ENCODE measurements at regions not wholly inside any gene's neighbourhood (a gene's known extent, or its start where the extent isn't known, plus 50 kb on each side); places are given as distances from the start of the nearest gene placed in this dataset.

DNA sequence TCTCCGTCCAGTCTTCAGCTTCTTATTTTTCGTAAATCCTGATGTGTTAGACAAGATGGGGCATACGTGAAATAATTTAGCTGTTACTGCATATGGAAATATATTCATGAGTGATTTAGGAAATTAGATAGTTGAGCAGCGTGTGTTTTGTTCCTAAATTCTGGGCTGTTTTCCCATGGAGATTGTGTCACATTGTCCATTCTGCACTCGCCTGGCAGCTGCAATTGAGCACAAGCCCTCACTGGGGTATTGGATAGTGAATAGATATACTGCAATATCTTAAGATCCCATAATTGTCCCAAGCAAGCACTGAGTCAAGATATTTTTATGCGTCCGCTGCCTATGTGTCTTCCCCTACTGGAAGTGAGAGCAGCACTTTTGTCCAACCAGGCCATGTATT is 1027.1 kb upstream of the WWC1 start:
- H3K36me3 ChIP-seq (ENCODE audit: control insufficient read depth in 1 of 2, insufficient read depth in 2 of 2, low read depth in 1 of 2, low read length in 2 of 2), result no peaks in the 10 kb centered on the region
- no peak overlapping the region for H2AFZ ChIP-seq (ENCODE audit: low read depth, low read length)
- DNase-seq, result no peak
- no peak overlapping the region for H3K14ac ChIP-seq (ENCODE audit: low read length in 2 of 2)
- no peak overlapping the region for H4K8ac ChIP-seq (ENCODE audit: low read length)
- H2BK12ac ChIP-seq (ENCODE audit: low read length in 2 of 2), result no peak overlapping the region
- no peak overlapping the region for H3K4ac ChIP-seq (ENCODE audit: low read depth in 1 of 2, low read length in 2 of 2)
- no peaks in the 10 kb centered on the region for H3K9me3 ChIP-seq (ENCODE audit: control insufficient read depth, low read length)
- H2BK15ac ChIP-seq (ENCODE audit: low read depth, poor library complexity, severe bottlenecking), result no peak overlapping the region
- no peak overlapping the region for H4K91ac ChIP-seq (ENCODE audit: low read length)
- H3K4me2 ChIP-seq (ENCODE audit: low read length, poor library complexity, severe bottlenecking), result no peak overlapping the region
- no peaks in the 10 kb centered on the region for H3K79me1 ChIP-seq (replicated peaks; ENCODE audit: low read length, poor library complexity, severe bottlenecking)
- no peak overlapping the region for H3K9ac ChIP-seq (ENCODE audit: low read length)
- no peak overlapping the region for H2BK120ac ChIP-seq (ENCODE audit: low read depth, low read length)
- no peak overlapping the region for H3K4me3 ChIP-seq (ENCODE audit: insufficient read depth in 1 of 2, low read depth in 1 of 2, low read length in 2 of 2)
- H2BK5ac ChIP-seq (ENCODE audit: low read depth, low read length, poor library complexity, severe bottlenecking), result no peak overlapping the region
- no peak overlapping the region for H3K18ac ChIP-seq (ENCODE audit: low read depth in 1 of 2, low read length in 2 of 2)
- 95% methylated on average over 6 of the region's 7 CpGs for WGBS
- H3K23ac ChIP-seq (ENCODE audit: low read length in 2 of 2), result no peak overlapping the region
- no peaks in the 10 kb centered on the region for H3K27me3 ChIP-seq (ENCODE audit: control insufficient read depth in 1 of 2, insufficient read depth in 1 of 2, low read length in 2 of 2)
- H2AK5ac ChIP-seq (ENCODE audit: low read length, severe bottlenecking), result no peak overlapping the region
- H3K4me1 ChIP-seq (ENCODE audit: control insufficient read depth, insufficient read depth, low read depth, low read length), result no peaks in the 10 kb centered on the region
- H3K27ac ChIP-seq (ENCODE audit: low read length, poor library complexity, severe bottlenecking), result no peak overlapping the region

GRCh38 chr5:167268337-167268736 is 1023.1 kb upstream of the WWC1 start:
- H3K9me3 ChIP-seq (ENCODE audit: control insufficient read depth, low read length), result no peaks in the 10 kb centered on the region
- H3K27ac ChIP-seq (ENCODE audit: low read length, poor library complexity, severe bottlenecking), result no peak overlapping the region
- no peaks in the 10 kb centered on the region for H3K36me3 ChIP-seq (ENCODE audit: control insufficient read depth in 1 of 2, insufficient read depth in 2 of 2, low read depth in 1 of 2, low read length in 2 of 2)
- no peak overlapping the region for H2AFZ ChIP-seq (ENCODE audit: low read depth, low read length)
- H3K4me2 ChIP-seq (ENCODE audit: low read length, poor library complexity, severe bottlenecking), result no peak overlapping the region
- H2AK5ac ChIP-seq (ENCODE audit: low read length, severe bottlenecking), result no peak overlapping the region
- H3K4ac ChIP-seq (ENCODE audit: low read depth in 1 of 2, low read length in 2 of 2), result no peak overlapping the region
- H3K4me1 ChIP-seq (ENCODE audit: control insufficient read depth, insufficient read depth, low read depth, low read length), result no peaks in the 10 kb centered on the region
- no peak for DNase-seq
- no peak overlapping the region for H2BK5ac ChIP-seq (ENCODE audit: low read depth, low read length, poor library complexity, severe bottlenecking)
- no peak overlapping the region for H3K18ac ChIP-seq (ENCODE audit: low read depth in 1 of 2, low read length in 2 of 2)
- no peak overlapping the region for H3K23ac ChIP-seq (ENCODE audit: low read length in 2 of 2)
- no peak overlapping the region for H2BK15ac ChIP-seq (ENCODE audit: low read depth, poor library complexity, severe bottlenecking)
- no peak overlapping the region for H3K14ac ChIP-seq (ENCODE audit: low read length in 2 of 2)
- H2BK12ac ChIP-seq (ENCODE audit: low read length in 2 of 2), result no peak overlapping the region
- H4K8ac ChIP-seq (ENCODE audit: low read length), result no peak overlapping the region
- no peak overlapping the region for H2BK120ac ChIP-seq (ENCODE audit: low read depth, low read length)
- H3K79me1 ChIP-seq (replicated peaks; ENCODE audit: low read length, poor library complexity, severe bottlenecking), result no peaks in the 10 kb centered on the region
- no peak overlapping the region for H4K91ac ChIP-seq (ENCODE audit: low read length)
- H3K9ac ChIP-seq (ENCODE audit: low read length), result no peak overlapping the region
- no peaks in the 10 kb centered on the region for H3K27me3 ChIP-seq (ENCODE audit: control insufficient read depth in 1 of 2, insufficient read depth in 1 of 2, low read length in 2 of 2)
- H3K4me3 ChIP-seq (ENCODE audit: insufficient read depth in 1 of 2, low read depth in 1 of 2, low read length in 2 of 2), result no peak overlapping the region

DNA sequence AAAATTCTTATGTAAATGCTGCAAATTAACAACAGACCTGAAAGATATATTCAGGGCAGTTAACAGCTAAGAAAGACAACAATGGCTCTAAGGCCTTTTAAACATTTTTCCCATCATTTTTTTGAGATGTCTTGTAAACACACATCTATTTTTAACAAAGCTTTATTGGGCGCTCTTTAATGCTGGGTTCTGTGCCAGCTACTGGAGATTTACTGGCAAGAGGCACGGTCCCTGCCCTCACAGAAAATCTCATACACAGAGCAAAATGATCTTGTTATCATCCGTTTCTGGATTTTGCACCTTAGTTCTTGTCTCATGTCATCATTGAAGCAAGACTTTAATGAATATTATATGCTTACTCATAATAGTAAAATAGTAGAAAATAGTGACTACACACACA is 1022.3 kb upstream of the WWC1 start:
- H3K23ac ChIP-seq (ENCODE audit: low read length in 2 of 2), result no peak overlapping the region
- no peaks in the 10 kb centered on the region for H3K36me3 ChIP-seq (ENCODE audit: control insufficient read depth in 1 of 2, insufficient read depth in 2 of 2, low read depth in 1 of 2, low read length in 2 of 2)
- no peak for DNase-seq
- H2BK15ac ChIP-seq (ENCODE audit: low read depth, poor library complexity, severe bottlenecking), result no peak overlapping the region
- H3K14ac ChIP-seq (ENCODE audit: low read length in 2 of 2), result no peak overlapping the region
- no peaks in the 10 kb centered on the region for H3K27me3 ChIP-seq (ENCODE audit: control insufficient read depth in 1 of 2, insufficient read depth in 1 of 2, low read length in 2 of 2)
- no peaks in the 10 kb centered on the region for H3K4me1 ChIP-seq (ENCODE audit: control insufficient read depth, insufficient read depth, low read depth, low read length)
- H3K27ac ChIP-seq (ENCODE audit: low read length, poor library complexity, severe bottlenecking), result no peak overlapping the region
- no peak overlapping the region for H4K91ac ChIP-seq (ENCODE audit: low read length)
- H3K4me3 ChIP-seq (ENCODE audit: insufficient read depth in 1 of 2, low read depth in 1 of 2, low read length in 2 of 2), result no peak overlapping the region
- no peak overlapping the region for H3K4ac ChIP-seq (ENCODE audit: low read depth in 1 of 2, low read length in 2 of 2)
- no peaks in the 10 kb centered on the region for H3K79me1 ChIP-seq (replicated peaks; ENCODE audit: low read length, poor library complexity, severe bottlenecking)
- no peak overlapping the region for H2AK5ac ChIP-seq (ENCODE audit: low read length, severe bottlenecking)
- no peak overlapping the region for H4K8ac ChIP-seq (ENCODE audit: low read length)
- no peak overlapping the region for H2AFZ ChIP-seq (ENCODE audit: low read depth, low read length)
- no peak overlapping the region for H2BK5ac ChIP-seq (ENCODE audit: low read depth, low read length, poor library complexity, severe bottlenecking)
- H2BK12ac ChIP-seq (ENCODE audit: low read length in 2 of 2), result no peak overlapping the region
- H3K4me2 ChIP-seq (ENCODE audit: low read length, poor library complexity, severe bottlenecking), result no peak overlapping the region
- H3K9me3 ChIP-seq (ENCODE audit: control insufficient read depth, low read length), result no peaks in the 10 kb centered on the region
- WGBS, result 77% methylated on average over 2 of the region's 3 CpGs
- no peak overlapping the region for H2BK120ac ChIP-seq (ENCODE audit: low read depth, low read length)
- H3K9ac ChIP-seq (ENCODE audit: low read length), result no peak overlapping the region
- H3K18ac ChIP-seq (ENCODE audit: low read depth in 1 of 2, low read length in 2 of 2), result no peak overlapping the region

- Histone ChIP-seq H3K18ac (ENCODE audit: low read depth in 1 of 2, low read length in 2 of 2) (no peak overlapping the region), H2BK15ac (ENCODE audit: low read depth, poor library complexity, severe bottlenecking) (no peak overlapping the region), H3K14ac (ENCODE audit: low read length in 2 of 2) (no peak overlapping the region), H3K9me3 (ENCODE audit: control insufficient read depth, low read length) (no peaks in the 10 kb centered on the region), H3K4me1 (ENCODE audit: control insufficient read depth, insufficient read depth, low read depth, low read length) (no peaks in the 10 kb centered on the region), H3K27ac (ENCODE audit: low read length, poor library complexity, severe bottlenecking) (no peak overlapping the region), H3K4me3 (ENCODE audit: insufficient read depth in 1 of 2, low read depth in 1 of 2, low read length in 2 of 2) (no peak overlapping the region), H3K27me3 (ENCODE audit: control insufficient read depth in 1 of 2, insufficient read depth in 1 of 2, low read length in 2 of 2) (no peaks in the 10 kb centered on the region), H4K8ac (ENCODE audit: low read length) (no peak overlapping the region), H2AFZ (ENCODE audit: low read depth, low read length) (no peak overlapping the region), H4K91ac (ENCODE audit: low read length) (no peak overlapping the region), H2AK5ac (ENCODE audit: low read length, severe bottlenecking) (no peak overlapping the region), H3K79me1 (replicated peaks; ENCODE audit: low read length, poor library complexity, severe bottlenecking) (no peaks in the 10 kb centered on the region), H3K36me3 (ENCODE audit: control insufficient read depth in 1 of 2, insufficient read depth in 2 of 2, low read depth in 1 of 2, low read length in 2 of 2) (no peaks in the 10 kb centered on the region), H3K23ac (ENCODE audit: low read length in 2 of 2) (no peak overlapping the region), H3K9ac (ENCODE audit: low read length) (no peak overlapping the region), H2BK5ac (ENCODE audit: low read depth, low read length, poor library complexity, severe bottlenecking) (no peak overlapping the region), H3K4me2 (ENCODE audit: low read length, poor library complexity, severe bottlenecking) (no peak overlapping the region), H2BK120ac (ENCODE audit: low read depth, low read length) (no peak overlapping the region), H3K4ac (ENCODE audit: low read depth in 1 of 2, low read length in 2 of 2) (no peak overlapping the region), H2BK12ac (ENCODE audit: low read length in 2 of 2) (no peak overlapping the region)
- no peak for DNase-seq
- 93% methylated on average over 3 of the region's 3 CpGs for WGBS
Observed at GRCh38 chr5:167271081-167271480, 1020.4 kb upstream of the WWC1 start.
